IPS DF 6.9 (cell line): ENCODE measurements at regions not wholly inside any gene's neighbourhood (a gene's known extent, or its start where the extent isn't known, plus 50 kb on each side); places are given as distances from the start of the nearest gene placed in this dataset.
"Not testable (repeated sequence)": the region's sequence is repeated elsewhere in the genome, so short reads cannot be mapped to it uniquely, and the experiment has no call there.

Source experiments
- DNase-seq: peaks from one replicate; pipeline ENCODE4 v3.0.0-alpha.2; 2013; ENCODE audit warnings: low read depth, low spot score
- H3K27ac ChIP-seq: one replicate; pipeline ENCODE4 v1.5.1; 2013; ENCODE audit warnings: low read length, control low read depth
- H3K27me3 ChIP-seq: 2 replicates; pipeline ENCODE4 v1.6.1; 2013; ENCODE audit warnings: mild to moderate bottlenecking, low read length; ENCODE audit not compliant: control insufficient read depth, insufficient read depth
- H3K36me3 ChIP-seq: 2 replicates; pipeline ENCODE4 v1.6.1; 2013; ENCODE audit warnings: low read length; ENCODE audit not compliant: control insufficient read depth, insufficient read depth
- H3K4me1 ChIP-seq: 2 replicates; pipeline ENCODE4 v1.6.1; 2013; ENCODE audit warnings: low read length; ENCODE audit not compliant: control insufficient read depth, insufficient read depth
- H3K4me3 ChIP-seq: 2 replicates; pipeline ENCODE4 v1.5.1; 2013; ENCODE audit warnings: mild to moderate bottlenecking, low read length
- H3K9me3 ChIP-seq: 2 replicates; pipeline ENCODE4 v1.6.1; 2013; ENCODE audit warnings: low read length, inconsistent platforms; ENCODE audit not compliant: control insufficient read depth, insufficient read depth
- WGBS: extraction: QIAGEN DNeasy Blood & Tissue Kit; methylation state at CpG from one replicate; pipeline ENCODE4 v1.1.7; 2013; ENCODE audit warnings: mixed read lengths, missing lambda C conversion rate; ENCODE audit not compliant: insufficient read length, insufficient coverage; 5-methylcytosine and 5-hydroxymethylcytosine counted together

- Histone ChIP-seq H3K9me3 (no peaks in the 10 kb centered on the region), H3K27me3 (no peaks in the 10 kb centered on the region), H3K27ac (no peak overlapping the region), H3K36me3 (no peaks in the 10 kb centered on the region), H3K4me3 (no peak overlapping the region), H3K4me1 (no peaks in the 10 kb centered on the region)
- no CpG with 5 or more reads among the region's 10 CpGs for WGBS
- DNase-seq, result no peak
These were observed 886.5 kb upstream of the EPHA5 start for GRCh38 chr4:66556651-66557278.

GRCh38 chr4:66555301-66555700 lies 885.0 kb upstream of the EPHA5 start:
- H3K27ac ChIP-seq, result no peak overlapping the region
- H3K4me3 ChIP-seq, result no peak overlapping the region
- no peaks in the 10 kb centered on the region for H3K36me3 ChIP-seq
- H3K27me3 ChIP-seq, result no peaks in the 10 kb centered on the region
- no peaks in the 10 kb centered on the region for H3K4me1 ChIP-seq
- H3K9me3 ChIP-seq, result no peaks in the 10 kb centered on the region
- WGBS, result no CpG with 5 or more reads among the region's 2 CpGs
- no peak for DNase-seq

DNA sequence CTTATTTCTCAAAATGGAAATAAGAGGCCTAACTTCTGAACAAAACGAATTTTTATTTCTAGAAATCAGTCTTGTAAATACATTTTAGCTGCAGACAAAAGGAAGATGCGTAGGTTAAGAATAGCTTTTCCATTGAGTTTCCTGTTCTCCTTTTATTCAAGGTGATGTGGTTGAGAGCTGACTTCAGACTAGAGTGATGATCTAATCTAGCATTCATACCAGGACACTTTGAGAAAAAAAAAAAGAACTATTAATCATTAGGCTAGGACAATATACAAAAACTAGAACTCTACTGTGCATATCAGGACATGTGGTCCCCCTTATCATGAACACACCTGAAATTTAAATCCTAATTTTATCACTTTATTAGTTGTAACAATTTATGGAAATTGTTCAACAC lies 884.5 kb upstream of the EPHA5 start:
- no peaks in the 10 kb centered on the region for H3K27me3 ChIP-seq
- no peak overlapping the region for H3K4me3 ChIP-seq
- DNase-seq, result no peak
- no peaks in the 10 kb centered on the region for H3K36me3 ChIP-seq
- H3K27ac ChIP-seq, result no peak overlapping the region
- no peaks in the 10 kb centered on the region for H3K9me3 ChIP-seq
- WGBS, result no CpG with 5 or more reads among the region's 2 CpGs
- no peaks in the 10 kb centered on the region for H3K4me1 ChIP-seq

DNA sequence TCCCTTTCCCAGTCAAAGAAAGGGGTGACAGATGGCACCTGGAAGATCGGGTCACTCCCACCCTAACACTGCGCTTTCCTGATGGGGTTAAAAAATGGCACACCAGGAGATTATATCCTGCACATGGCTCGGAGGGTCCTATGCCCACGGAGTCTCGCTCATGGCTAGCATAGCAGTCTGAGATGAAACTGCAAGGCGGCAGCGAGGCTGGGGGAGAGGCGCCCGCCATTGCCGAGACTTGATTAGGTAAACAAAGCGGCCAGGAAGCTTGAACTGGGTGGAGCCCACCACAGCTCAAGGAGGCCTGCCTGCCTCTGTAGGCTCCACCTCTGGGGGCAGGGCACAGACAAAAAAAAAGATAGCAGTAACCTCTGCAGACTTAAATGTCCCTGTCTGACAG lies 875.0 kb upstream of the EPHA5 start:
- not testable (repeated sequence) for H3K4me3 ChIP-seq, H3K27me3 ChIP-seq, H3K4me1 ChIP-seq, DNase-seq, H3K9me3 ChIP-seq, H3K36me3 ChIP-seq, H3K27ac ChIP-seq
- no CpG with 5 or more reads among the region's 11 CpGs for WGBS

DNA sequence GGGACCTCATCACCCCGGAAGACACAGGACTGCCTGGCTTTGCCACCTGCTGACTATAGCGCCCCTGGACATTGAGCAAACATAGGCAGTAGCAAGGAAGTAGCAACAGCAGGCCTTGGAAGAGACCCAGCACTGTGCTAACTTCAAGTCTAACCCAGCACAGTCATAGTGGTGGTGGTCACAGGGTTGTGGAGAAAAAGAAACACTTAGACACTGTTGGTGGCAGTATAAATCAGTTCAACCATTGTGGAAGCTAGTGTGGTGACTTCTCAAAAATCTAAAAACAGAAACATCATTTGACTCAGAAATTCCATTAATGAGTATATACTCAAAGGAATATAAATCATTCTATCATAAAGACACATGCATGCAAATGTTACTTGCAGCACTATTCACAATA lies 874.0 kb upstream of the EPHA5 start:
- H3K27me3 ChIP-seq, result no peaks in the 10 kb centered on the region
- no peak for DNase-seq
- no CpG with 5 or more reads among the region's 2 CpGs for WGBS
- H3K27ac ChIP-seq, result no peak overlapping the region
- H3K4me3 ChIP-seq, result no peak overlapping the region
- no peaks in the 10 kb centered on the region; the same call in 1 of the 2 replicates for H3K9me3 ChIP-seq
- no peaks in the 10 kb centered on the region for H3K36me3 ChIP-seq
- no peaks in the 10 kb centered on the region for H3K4me1 ChIP-seq

DNA sequence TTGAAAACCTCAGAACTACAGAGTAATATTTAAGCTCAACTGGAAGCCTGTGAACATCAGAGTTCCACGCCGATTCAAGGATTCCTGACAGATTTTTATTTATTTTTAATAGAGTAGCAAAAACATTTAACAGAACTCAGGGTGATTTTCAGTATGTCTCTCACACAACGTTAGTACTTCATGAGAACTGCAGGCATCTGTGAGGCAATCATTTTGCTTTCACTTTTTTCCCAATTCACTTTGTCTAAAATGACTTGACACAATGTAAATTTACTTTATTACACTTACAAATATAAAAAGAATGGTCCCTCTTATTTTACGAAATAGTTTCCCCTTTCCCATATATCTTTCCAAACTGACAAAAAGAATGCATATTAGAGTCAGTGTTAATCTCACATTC lies 869.5 kb upstream of the EPHA5 start:
- Histone ChIP-seq H3K36me3 (no peaks in the 10 kb centered on the region), H3K9me3 (no peaks in the 10 kb centered on the region; the same call in 1 of the 2 replicates), H3K4me1 (no peaks in the 10 kb centered on the region), H3K4me3 (no peak overlapping the region), H3K27me3 (no peaks in the 10 kb centered on the region), H3K27ac (no peak overlapping the region)
- no peak for DNase-seq
- WGBS, result 100% methylated on average over 1 of the region's 4 CpGs

GRCh38 chr4:66524781-66525180 lies 854.5 kb upstream of the EPHA5 start:
- no CpG with 5 or more reads among the region's 3 CpGs for WGBS
- Histone ChIP-seq H3K9me3 (no peaks in the 10 kb centered on the region), H3K4me3 (no peak overlapping the region), H3K27ac (no peak overlapping the region), H3K4me1 (no peaks in the 10 kb centered on the region), H3K27me3 (no peaks in the 10 kb centered on the region), H3K36me3 (no peaks in the 10 kb centered on the region)
- no peak for DNase-seq

- no peak overlapping the region for H3K4me3 ChIP-seq
- no peaks in the 10 kb centered on the region for H3K27me3 ChIP-seq
- H3K27ac ChIP-seq, result no peak overlapping the region
- H3K36me3 ChIP-seq, result no peaks in the 10 kb centered on the region
- H3K9me3 ChIP-seq, result no peaks in the 10 kb centered on the region
- H3K4me1 ChIP-seq, result no peaks in the 10 kb centered on the region
- DNase-seq, result no peak
These were observed 852.0 kb upstream of the EPHA5 start for GRCh38 chr4:66522244-66522643.

- Histone ChIP-seq H3K4me1 (no peaks in the 10 kb centered on the region), H3K9me3 (no peaks in the 10 kb centered on the region), H3K27ac (no peak overlapping the region), H3K4me3 (no peak overlapping the region), H3K27me3 (no peaks in the 10 kb centered on the region), H3K36me3 (no peaks in the 10 kb centered on the region)
- WGBS, result no CpG with 5 or more reads among the region's 2 CpGs
- DNase-seq, result no peak
These were observed 846.7 kb upstream of the EPHA5 start for GRCh38 chr4:66516940-66517339.

GRCh38 chr4:66506985-66507384 lies 836.7 kb upstream of the EPHA5 start:
- no peaks in the 10 kb centered on the region for H3K36me3 ChIP-seq
- H3K4me1 ChIP-seq, result no peaks in the 10 kb centered on the region
- no peaks in the 10 kb centered on the region for H3K9me3 ChIP-seq
- H3K27me3 ChIP-seq, result no peaks in the 10 kb centered on the region
- no peak overlapping the region for H3K4me3 ChIP-seq
- DNase-seq, result no peak
- no CpG with 5 or more reads among the region's 2 CpGs for WGBS
- no peak overlapping the region for H3K27ac ChIP-seq

DNA sequence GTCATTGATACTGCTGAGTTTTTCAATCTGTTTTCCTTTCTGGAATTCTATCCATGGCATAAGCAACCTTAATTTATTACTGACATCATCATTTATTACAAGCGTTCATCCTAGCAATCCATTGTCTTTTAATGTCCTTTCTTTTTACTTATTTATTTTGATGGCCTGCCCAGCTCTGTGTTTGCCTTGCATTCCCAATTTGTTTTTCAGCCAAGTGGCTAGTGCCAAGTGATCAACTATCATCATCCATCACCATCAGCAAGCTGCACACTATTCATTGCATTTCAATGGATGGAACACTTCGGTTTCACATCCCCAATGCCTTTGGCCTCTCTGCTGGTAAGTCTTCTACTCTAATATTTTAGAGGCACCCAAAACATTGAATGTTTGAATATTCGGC lies 831.7 kb upstream of the EPHA5 start:
- DNase-seq, result no peak
- no peaks in the 10 kb centered on the region for H3K9me3 ChIP-seq
- H3K4me1 ChIP-seq, result no peaks in the 10 kb centered on the region
- no CpG with 5 or more reads among the region's 3 CpGs for whole genome bisulfite sequencing
- no peaks in the 10 kb centered on the region for H3K27me3 ChIP-seq
- H3K4me3 ChIP-seq, result no peak overlapping the region
- H3K27ac ChIP-seq, result no peak overlapping the region
- no peaks in the 10 kb centered on the region for H3K36me3 ChIP-seq
